Colonic mucosa (tissue), 4 donors: ENCODE measurements at regions not wholly inside any gene's neighbourhood (a gene's known extent, or its start where the extent isn't known, plus 50 kb on each side); places are given as distances from the start of the nearest gene placed in this dataset.

Experiments used
- DNase-seq: peaks from one replicate; pipeline ENCODE4 v3.0.0-alpha.2; 2020
- H3K27ac ChIP-seq: fragments of 200-600 bp; one replicate; pipeline ENCODE4 v1.8.0; 2021
- H3K27me3 ChIP-seq: fragments of 200-600 bp; one replicate; pipeline ENCODE4 v1.8.0; 2021
- H3K36me3 ChIP-seq: fragments of 200-600 bp; one replicate; pipeline ENCODE4 v1.8.0; 2021
- H3K4me1 ChIP-seq: fragments of 200-600 bp; one replicate; pipeline ENCODE4 v1.8.0; 2021; ENCODE audit warnings: mild to moderate bottlenecking
- H3K4me3 ChIP-seq: fragments of 200-600 bp; one replicate; pipeline ENCODE4 v1.8.0; 2021
- H3K9ac ChIP-seq, 2 donors: one replicate each; pipeline ENCODE4 v1.7.0; 2013; ENCODE audit warnings: control low read depth in 2 of 2, low read depth in 2 of 2, low read length in 2 of 2
- H3K9me3 ChIP-seq: fragments of 200-600 bp; one replicate; pipeline ENCODE4 v1.8.0; 2021
- intact Hi-C: fragments of 100-400 bp; cut with DNase I; formaldehyde crosslinking; loops from one replicate; pipeline ENCODE4 v1.14.1; 2022
- TF ChIP-seq, protein P1 (sequence below): fragments of 200-600 bp; IDR thresholded peaks from one replicate; pipeline ENCODE4 v1.8.0; 2022; ENCODE audit warnings: antibody characterized with exemption, mild to moderate bottlenecking
- donor health status: healthy.
- donor health status: DM: no; HTN: no; CAD: no.
- donor health status: DM: no; HTN: no; CAD: no.

DNA sequence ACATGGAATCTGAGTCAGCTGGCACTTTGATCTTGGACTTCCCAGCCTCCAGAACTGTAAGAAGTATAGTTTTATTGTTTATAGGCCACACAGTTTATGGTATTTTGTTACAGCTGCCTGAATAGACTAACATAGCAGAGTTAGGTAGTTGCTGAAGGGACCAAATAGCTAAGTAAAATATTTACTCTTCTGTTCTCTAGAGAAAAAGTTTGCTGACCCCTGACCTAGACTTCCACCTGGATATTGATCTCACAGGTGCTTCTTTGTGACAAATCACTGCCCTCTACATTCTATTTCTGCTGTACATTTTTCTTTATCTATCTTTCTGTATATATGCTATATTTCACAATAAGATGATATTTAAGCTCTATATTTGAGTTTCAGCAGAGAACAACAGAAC is 212.5 kb downstream of the CSNK2A3 start:
- no peak for DNase-seq
- Histone ChIP-seq H3K4me1 (no peaks in the 10 kb centered on the region), H3K27ac (no peak overlapping the region), H3K9ac (no peak overlapping the region), H3K4me3 (no peak overlapping the region), H3K27me3 (no peaks in the 10 kb centered on the region), H3K36me3 (no peaks in the 10 kb centered on the region), H3K9me3 (no peaks in the 10 kb centered on the region)
- TF ChIP-seq, protein P1, sequence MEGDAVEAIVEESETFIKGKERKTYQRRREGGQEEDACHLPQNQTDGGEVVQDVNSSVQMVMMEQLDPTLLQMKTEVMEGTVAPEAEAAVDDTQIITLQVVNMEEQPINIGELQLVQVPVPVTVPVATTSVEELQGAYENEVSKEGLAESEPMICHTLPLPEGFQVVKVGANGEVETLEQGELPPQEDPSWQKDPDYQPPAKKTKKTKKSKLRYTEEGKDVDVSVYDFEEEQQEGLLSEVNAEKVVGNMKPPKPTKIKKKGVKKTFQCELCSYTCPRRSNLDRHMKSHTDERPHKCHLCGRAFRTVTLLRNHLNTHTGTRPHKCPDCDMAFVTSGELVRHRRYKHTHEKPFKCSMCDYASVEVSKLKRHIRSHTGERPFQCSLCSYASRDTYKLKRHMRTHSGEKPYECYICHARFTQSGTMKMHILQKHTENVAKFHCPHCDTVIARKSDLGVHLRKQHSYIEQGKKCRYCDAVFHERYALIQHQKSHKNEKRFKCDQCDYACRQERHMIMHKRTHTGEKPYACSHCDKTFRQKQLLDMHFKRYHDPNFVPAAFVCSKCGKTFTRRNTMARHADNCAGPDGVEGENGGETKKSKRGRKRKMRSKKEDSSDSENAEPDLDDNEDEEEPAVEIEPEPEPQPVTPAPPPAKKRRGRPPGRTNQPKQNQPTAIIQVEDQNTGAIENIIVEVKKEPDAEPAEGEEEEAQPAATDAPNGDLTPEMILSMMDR: no peak
- intact Hi-C loops: no loop called here

DNA sequence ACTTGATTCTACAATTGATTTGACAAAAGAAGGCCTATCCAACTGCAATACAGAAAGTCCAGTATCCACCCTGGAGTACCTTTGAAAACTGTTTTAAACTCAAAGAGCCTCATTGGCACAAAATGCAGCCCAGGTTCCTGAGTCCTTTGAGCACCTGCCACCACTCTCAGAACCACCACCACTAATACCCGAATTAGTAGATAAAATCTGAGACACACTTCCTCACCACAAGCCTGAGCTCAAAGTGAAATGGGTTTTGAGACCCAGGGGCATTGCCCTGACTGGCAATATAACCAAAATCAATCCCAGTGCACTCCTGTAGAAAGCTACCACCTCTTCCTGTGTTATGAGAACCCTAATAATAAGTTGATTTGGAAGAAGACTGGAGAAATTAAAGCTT is 215.7 kb downstream of the CSNK2A3 start:
- DNase-seq: no peak
- no peaks in the 10 kb centered on the region for H3K36me3 ChIP-seq
- no peaks in the 10 kb centered on the region for H3K9me3 ChIP-seq
- no peaks in the 10 kb centered on the region for H3K4me1 ChIP-seq
- no peak overlapping the region for H3K9ac ChIP-seq
- H3K27me3 ChIP-seq: no peaks in the 10 kb centered on the region
- TF ChIP-seq, protein P1: no peak
- no peak overlapping the region for H3K27ac ChIP-seq
- intact Hi-C loops: no loop called here
- no peak overlapping the region for H3K4me3 ChIP-seq

DNA sequence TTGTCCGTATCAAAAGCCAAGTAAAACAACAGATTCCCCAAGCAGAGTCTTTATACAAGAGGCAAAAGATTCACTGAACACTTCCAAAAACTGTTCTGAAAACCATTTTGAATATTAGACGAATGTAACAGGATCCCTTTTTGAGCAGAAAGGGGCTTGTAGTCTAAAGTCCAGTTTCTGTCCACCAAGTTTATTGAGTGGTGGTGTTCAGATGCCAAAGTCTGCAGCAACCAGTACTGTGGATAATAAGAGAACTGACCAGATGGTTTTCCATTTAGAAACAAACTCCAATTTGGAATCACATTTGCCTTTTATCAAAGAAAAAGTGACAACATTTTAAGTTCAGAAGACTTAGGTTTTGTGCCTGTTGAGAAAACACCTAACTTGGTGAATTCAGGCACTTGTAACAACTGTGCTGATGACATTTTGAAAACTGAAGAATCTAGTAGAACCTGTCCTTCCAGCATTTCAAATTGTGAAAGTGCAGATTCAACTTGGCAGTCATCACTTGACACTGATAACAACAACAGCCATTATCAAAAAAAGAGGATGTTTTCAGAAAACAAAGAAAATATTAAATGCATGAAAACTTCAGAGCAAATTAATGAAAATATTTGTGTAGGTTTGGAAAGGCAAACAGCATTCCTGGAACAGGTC is 217.1 kb downstream of the CSNK2A3 start:
- Histone ChIP-seq H3K9ac (no peak overlapping the region), H3K27ac (no peak overlapping the region), H3K36me3 (no peaks in the 10 kb centered on the region), H3K4me3 (no peak overlapping the region), H3K9me3 (no peaks in the 10 kb centered on the region), H3K27me3 (no peaks in the 10 kb centered on the region), H3K4me1 (no peaks in the 10 kb centered on the region)
- intact Hi-C loops: no loop called here
- TF ChIP-seq, protein P1: no peak
- no peak for DNase-seq

DNA sequence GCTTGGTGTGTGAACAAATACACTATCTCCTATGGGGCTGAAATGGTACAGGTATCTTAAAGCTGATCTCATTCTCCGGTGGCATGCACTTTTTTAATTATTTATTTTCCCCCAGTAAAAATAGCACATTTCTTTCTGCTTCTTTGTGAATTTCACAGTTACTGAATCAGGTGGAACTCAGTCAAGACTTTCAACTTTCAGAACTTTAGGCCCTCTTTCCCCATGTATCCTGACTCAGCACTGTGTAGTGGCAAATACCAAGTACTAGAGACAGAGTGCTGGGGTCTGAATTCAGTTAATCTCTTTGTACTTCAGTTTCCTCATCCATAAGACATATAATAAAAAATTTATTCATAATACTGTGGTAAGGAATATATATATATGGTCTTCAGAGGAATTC is 223.9 kb downstream of the CSNK2A3 start:
- Histone ChIP-seq H3K36me3 (no peaks in the 10 kb centered on the region), H3K4me1 (no peaks in the 10 kb centered on the region), H3K27me3 (no peaks in the 10 kb centered on the region), H3K9ac (no peak overlapping the region), H3K27ac (no peak overlapping the region), H3K4me3 (no peak overlapping the region), H3K9me3 (no peaks in the 10 kb centered on the region)
- TF ChIP-seq, protein P1: no peak
- intact Hi-C loops: no loop called here
- DNase-seq: no peak

DNA sequence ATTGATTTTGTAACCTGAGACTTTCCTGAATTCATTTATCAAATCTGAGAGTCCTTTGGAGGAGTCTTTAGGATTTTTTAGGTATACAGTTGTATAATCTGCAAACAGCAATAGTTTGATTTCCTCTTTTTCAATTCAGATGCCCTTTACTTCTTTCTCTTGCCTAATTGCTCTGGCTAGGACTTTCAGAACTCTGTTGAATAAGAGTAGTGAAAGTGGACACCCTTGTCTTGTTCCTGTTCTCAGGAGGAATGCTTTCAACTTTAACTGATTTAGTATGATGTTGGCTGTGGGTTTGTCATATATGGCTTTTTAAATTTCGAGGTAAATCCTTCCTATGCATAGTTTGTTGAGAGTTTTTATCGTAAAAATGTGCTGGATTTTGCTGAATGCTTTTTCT is 227.4 kb downstream of the CSNK2A3 start:
- Histone ChIP-seq H3K9ac (no peak overlapping the region), H3K27me3 (no peaks in the 10 kb centered on the region), H3K4me1 (no peaks in the 10 kb centered on the region), H3K36me3 (no peaks in the 10 kb centered on the region), H3K27ac (no peak overlapping the region), H3K9me3 (no peaks in the 10 kb centered on the region), H3K4me3 (no peak overlapping the region)
- no peak for DNase-seq
- intact Hi-C loops: no loop called here
- TF ChIP-seq, protein P1: no peak
